NCI-H2081 (cell line): ENCODE measurements at regions not wholly inside any gene's neighbourhood (a gene's known extent, or its start where the extent isn't known, plus 50 kb on each side); places are given as distances from the start of the nearest gene placed in this dataset.
"Not testable (repeated sequence)": the region's sequence is repeated elsewhere in the genome, so short reads cannot be mapped to it uniquely, and the experiment has no call there.

Experiments used
- DNase-seq, 2 experiments: peaks; one replicate each; lab custom pipeline; 2025; lab: John Stamatoyannopoulos, UW

GRCh38 chr17:63019138-63019873 is 53.3 kb downstream of the TANC2 start:
- DNase-seq, result no peak

GRCh38 chr17:63022567-63022966 is 56.5 kb downstream of the TANC2 start:
- no peak for DNase-seq

- DNase-seq, result no peak
Observed at GRCh38 chr17:63023049-63023448, 57.0 kb downstream of the TANC2 start.

- DNase-seq, result no peak
Observed at GRCh38 chr17:63024201-63024600, 58.2 kb downstream of the TANC2 start.

- no peak for DNase-seq
Observed at GRCh38 chr17:63024716-63025115, 58.7 kb downstream of the TANC2 start.

GRCh38 chr17:63025637-63026036 is 59.6 kb downstream of the TANC2 start:
- not testable (repeated sequence) for DNase-seq

GRCh38 chr17:63029541-63029940 is 63.5 kb downstream of the TANC2 start:
- no peak for DNase-seq

GRCh38 chr17:63032142-63032541 is 66.1 kb downstream of the TANC2 start:
- DNase-seq, result no peak

GRCh38 chr17:63033142-63033541 is 67.1 kb downstream of the TANC2 start:
- no peak for DNase-seq

- DNase-seq, result no peak
Observed at GRCh38 chr17:63035271-63035670, 69.2 kb downstream of the TANC2 start.

- DNase-seq, result no peak
Observed at GRCh38 chr17:63035695-63036094, 69.7 kb downstream of the TANC2 start.

- peak in 1 of 2 experiments; percentile 47 for DNase-seq
Observed at GRCh38 chr17:63039342-63039741, 73.3 kb downstream of the TANC2 start.

GRCh38 chr17:63039899-63040602 is 74.0 kb downstream of the TANC2 start:
- DNase-seq, result peak in 1 of 2 experiments; percentile 24

- no peak for DNase-seq
Observed at GRCh38 chr17:63040816-63041215, 74.8 kb downstream of the TANC2 start.

GRCh38 chr17:63041251-63041650 is 75.2 kb downstream of the TANC2 start:
- DNase-seq, result no peak

GRCh38 chr17:63041722-63042121 is 75.7 kb downstream of the TANC2 start:
- DNase-seq, result peak in 1 of 2 experiments; percentile 61

GRCh38 chr17:63042256-63042812 is 76.3 kb downstream of the TANC2 start:
- DNase-seq, result peak in 1 of 2 experiments; percentile 17

- DNase-seq, result not testable (repeated sequence)
Observed at GRCh38 chr17:63057560-63057959, 91.5 kb downstream of the TANC2 start.

- no peak for DNase-seq
Observed at GRCh38 chr17:63066158-63066813, 100.3 kb downstream of the TANC2 start.

- DNase-seq, result no peak
Observed at GRCh38 chr17:63069245-63069644, 103.2 kb downstream of the TANC2 start.

- DNase-seq, result no peak
Observed at GRCh38 chr17:63070031-63070430, 104.0 kb downstream of the TANC2 start.

- DNase-seq, result no peak
Observed at GRCh38 chr17:63071797-63072196, 105.8 kb downstream of the TANC2 start.

GRCh38 chr17:63075969-63076368 is 109.9 kb downstream of the TANC2 start:
- DNase-seq, result no peak
